ENCODE measurements at regions not wholly inside any gene's neighbourhood (a gene's known extent, or its start where the extent isn't known, plus 50 kb on each side); places are given as distances from the start of the nearest gene placed in this dataset.

DNA sequence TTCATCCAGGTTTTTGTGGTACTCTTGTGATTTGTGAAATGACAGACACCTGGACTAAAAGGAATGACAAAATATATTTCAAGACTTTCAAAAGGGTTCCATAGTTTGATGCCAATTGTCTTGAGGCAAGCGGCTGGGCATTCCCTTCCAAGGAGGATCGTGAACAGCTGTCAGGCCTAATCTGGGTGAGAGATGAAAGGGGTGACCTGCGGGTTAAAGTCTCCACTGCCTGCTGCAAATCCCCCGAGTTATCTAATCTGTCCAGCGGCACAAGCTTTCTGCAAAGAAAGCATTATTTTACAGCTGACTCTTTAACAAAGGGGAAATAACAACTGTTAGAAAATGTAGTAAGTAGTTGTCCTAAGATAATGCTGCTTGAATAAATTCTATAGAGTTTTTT is 128.7 kb upstream of the MB21D2 start:
- TF ChIP-seq POLR2A (IDR thresholded peaks at IDR 0.05), result no peak
- TF ChIP-seq, protein P1, sequence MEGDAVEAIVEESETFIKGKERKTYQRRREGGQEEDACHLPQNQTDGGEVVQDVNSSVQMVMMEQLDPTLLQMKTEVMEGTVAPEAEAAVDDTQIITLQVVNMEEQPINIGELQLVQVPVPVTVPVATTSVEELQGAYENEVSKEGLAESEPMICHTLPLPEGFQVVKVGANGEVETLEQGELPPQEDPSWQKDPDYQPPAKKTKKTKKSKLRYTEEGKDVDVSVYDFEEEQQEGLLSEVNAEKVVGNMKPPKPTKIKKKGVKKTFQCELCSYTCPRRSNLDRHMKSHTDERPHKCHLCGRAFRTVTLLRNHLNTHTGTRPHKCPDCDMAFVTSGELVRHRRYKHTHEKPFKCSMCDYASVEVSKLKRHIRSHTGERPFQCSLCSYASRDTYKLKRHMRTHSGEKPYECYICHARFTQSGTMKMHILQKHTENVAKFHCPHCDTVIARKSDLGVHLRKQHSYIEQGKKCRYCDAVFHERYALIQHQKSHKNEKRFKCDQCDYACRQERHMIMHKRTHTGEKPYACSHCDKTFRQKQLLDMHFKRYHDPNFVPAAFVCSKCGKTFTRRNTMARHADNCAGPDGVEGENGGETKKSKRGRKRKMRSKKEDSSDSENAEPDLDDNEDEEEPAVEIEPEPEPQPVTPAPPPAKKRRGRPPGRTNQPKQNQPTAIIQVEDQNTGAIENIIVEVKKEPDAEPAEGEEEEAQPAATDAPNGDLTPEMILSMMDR (IDR thresholded peaks at IDR 0.05), result no peak
- no peak for TF ChIP-seq EP300 (IDR thresholded peaks at IDR 0.05)
